ENCODE measurements at regions not wholly inside any gene's neighbourhood (a gene's known extent, or its start where the extent isn't known, plus 50 kb on each side); places are given as distances from the start of the nearest gene placed in this dataset.

GRCh38 chr4:100285121-100285520 lies 94.9 kb upstream of the DDIT4L start:
- Histone ChIP-seq H3K9me3 (ENCODE audit: insufficient read depth, low read depth, low read length) (no peaks in the 10 kb centered on the region), H3K79me2 (ENCODE audit: insufficient read depth, low read length) (no peaks in the 10 kb centered on the region), H3K9ac (ENCODE audit: low read length) (no peak overlapping the region), H3K4me2 (ENCODE audit: low read length) (no peak overlapping the region), H3K4me1 (ENCODE audit: insufficient read depth, low read length) (peaks cover 10% of the 10 kb centered on the region), H3K27me3 (ENCODE audit: insufficient read depth, low read length) (no peaks in the 10 kb centered on the region), H4K20me1 (ENCODE audit: insufficient read depth, low read length) (no peaks in the 10 kb centered on the region), H3K36me3 (ENCODE audit: insufficient read depth, low read length) (no peaks in the 10 kb centered on the region), H3K27ac (ENCODE audit: low read depth, low read length) (no peak overlapping the region), H3K4me3 (ENCODE audit: insufficient read depth, low read depth, low read length) (no peak overlapping the region), H2AFZ (ENCODE audit: low read depth, low read length) (no peak overlapping the region)
- Mint-ChIP-seq H3K36me3 (ENCODE audit: low read depth, unreplicated experiment) (no peaks in the 10 kb centered on the region), H3K4me3 (ENCODE audit: unreplicated experiment) (no peak overlapping the region), H3K27me3 (ENCODE audit: low read depth, unreplicated experiment) (no peaks in the 10 kb centered on the region), H3K27ac (ENCODE audit: unreplicated experiment) (no peak overlapping the region), H3K9me3 (ENCODE audit: unreplicated experiment) (no peaks in the 10 kb centered on the region), H3K4me1 (ENCODE audit: low read depth, unreplicated experiment) (peaks cover 22% of the 10 kb centered on the region)
- TF ChIP-seq, protein P1, sequence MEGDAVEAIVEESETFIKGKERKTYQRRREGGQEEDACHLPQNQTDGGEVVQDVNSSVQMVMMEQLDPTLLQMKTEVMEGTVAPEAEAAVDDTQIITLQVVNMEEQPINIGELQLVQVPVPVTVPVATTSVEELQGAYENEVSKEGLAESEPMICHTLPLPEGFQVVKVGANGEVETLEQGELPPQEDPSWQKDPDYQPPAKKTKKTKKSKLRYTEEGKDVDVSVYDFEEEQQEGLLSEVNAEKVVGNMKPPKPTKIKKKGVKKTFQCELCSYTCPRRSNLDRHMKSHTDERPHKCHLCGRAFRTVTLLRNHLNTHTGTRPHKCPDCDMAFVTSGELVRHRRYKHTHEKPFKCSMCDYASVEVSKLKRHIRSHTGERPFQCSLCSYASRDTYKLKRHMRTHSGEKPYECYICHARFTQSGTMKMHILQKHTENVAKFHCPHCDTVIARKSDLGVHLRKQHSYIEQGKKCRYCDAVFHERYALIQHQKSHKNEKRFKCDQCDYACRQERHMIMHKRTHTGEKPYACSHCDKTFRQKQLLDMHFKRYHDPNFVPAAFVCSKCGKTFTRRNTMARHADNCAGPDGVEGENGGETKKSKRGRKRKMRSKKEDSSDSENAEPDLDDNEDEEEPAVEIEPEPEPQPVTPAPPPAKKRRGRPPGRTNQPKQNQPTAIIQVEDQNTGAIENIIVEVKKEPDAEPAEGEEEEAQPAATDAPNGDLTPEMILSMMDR (IDR thresholded peaks at IDR 0.05; ENCODE audit: insufficient read depth, low read depth, low read length) = no peak
- TF ChIP-seq EZH2 (IDR thresholded peaks at IDR 0.05; ENCODE audit: insufficient read depth, low read length) = no peak
- DNase-seq (ENCODE audit: low read depth) = no peak
- no peak for FAIRE-seq

- DNase-seq (ENCODE audit: low read depth) = no peak
- H3K9ac ChIP-seq (ENCODE audit: low read length) = no peak overlapping the region
- no peak overlapping the region for H3K4me2 ChIP-seq (ENCODE audit: low read length)
- no peaks in the 10 kb centered on the region for H3K9me3 ChIP-seq (ENCODE audit: insufficient read depth, low read depth, low read length)
- H2AFZ ChIP-seq (ENCODE audit: low read depth, low read length) = no peak overlapping the region
- H4K20me1 ChIP-seq (ENCODE audit: insufficient read depth, low read length) = no peaks in the 10 kb centered on the region
- Mint-ChIP-seq H3K27me3 (ENCODE audit: low read depth, unreplicated experiment) (no peaks in the 10 kb centered on the region), H3K9me3 (ENCODE audit: unreplicated experiment) (no peaks in the 10 kb centered on the region), H3K4me3 (ENCODE audit: unreplicated experiment) (no peak overlapping the region), H3K36me3 (ENCODE audit: low read depth, unreplicated experiment) (no peaks in the 10 kb centered on the region), H3K4me1 (ENCODE audit: low read depth, unreplicated experiment) (peaks cover 17% of the 10 kb centered on the region), H3K27ac (ENCODE audit: unreplicated experiment) (no peak overlapping the region)
- FAIRE-seq = no peak
- TF ChIP-seq, protein P1 (IDR thresholded peaks at IDR 0.05; ENCODE audit: insufficient read depth, low read depth, low read length) = no peak
- no peak for TF ChIP-seq EZH2 (IDR thresholded peaks at IDR 0.05; ENCODE audit: insufficient read depth, low read length)
- no peaks in the 10 kb centered on the region for H3K36me3 ChIP-seq (ENCODE audit: insufficient read depth, low read length)
- H3K79me2 ChIP-seq (ENCODE audit: insufficient read depth, low read length) = no peaks in the 10 kb centered on the region
- no peaks in the 10 kb centered on the region for H3K27me3 ChIP-seq (ENCODE audit: insufficient read depth, low read length)
- no peak overlapping the region for H3K27ac ChIP-seq (ENCODE audit: low read depth, low read length)
- peaks cover 2% of the 10 kb centered on the region for H3K4me1 ChIP-seq (ENCODE audit: insufficient read depth, low read length)
- no peak overlapping the region for H3K4me3 ChIP-seq (ENCODE audit: insufficient read depth, low read depth, low read length)
Measured at GRCh38 chr4:100284129-100284880, 94.0 kb upstream of the DDIT4L start.

- no peaks in the 10 kb centered on the region for H3K4me1 ChIP-seq (ENCODE audit: insufficient read depth, low read length)
- no peak overlapping the region for H2AFZ ChIP-seq (ENCODE audit: low read depth, low read length)
- no peak overlapping the region for H3K9ac ChIP-seq (ENCODE audit: low read length)
- Mint-ChIP-seq H3K27ac (ENCODE audit: unreplicated experiment) (no peak overlapping the region), H3K4me3 (ENCODE audit: unreplicated experiment) (no peak overlapping the region), H3K27me3 (ENCODE audit: low read depth, unreplicated experiment) (no peaks in the 10 kb centered on the region), H3K36me3 (ENCODE audit: low read depth, unreplicated experiment) (no peaks in the 10 kb centered on the region), H3K4me1 (ENCODE audit: low read depth, unreplicated experiment) (peaks cover 6% of the 10 kb centered on the region), H3K9me3 (ENCODE audit: unreplicated experiment) (no peaks in the 10 kb centered on the region)
- no peak for TF ChIP-seq EZH2 (IDR thresholded peaks at IDR 0.05; ENCODE audit: insufficient read depth, low read length)
- TF ChIP-seq, protein P1 (IDR thresholded peaks at IDR 0.05; ENCODE audit: insufficient read depth, low read depth, low read length) = no peak
- no peaks in the 10 kb centered on the region for H4K20me1 ChIP-seq (ENCODE audit: insufficient read depth, low read length)
- H3K27ac ChIP-seq (ENCODE audit: low read depth, low read length) = no peak overlapping the region
- H3K27me3 ChIP-seq (ENCODE audit: insufficient read depth, low read length) = no peaks in the 10 kb centered on the region
- no peaks in the 10 kb centered on the region for H3K79me2 ChIP-seq (ENCODE audit: insufficient read depth, low read length)
- H3K36me3 ChIP-seq (ENCODE audit: insufficient read depth, low read length) = no peaks in the 10 kb centered on the region
- FAIRE-seq (no peak), DNase-seq (ENCODE audit: low read depth) (no peak)
- H3K4me3 ChIP-seq (ENCODE audit: insufficient read depth, low read depth, low read length) = no peak overlapping the region
- H3K4me2 ChIP-seq (ENCODE audit: low read length) = no peak overlapping the region
- H3K9me3 ChIP-seq (ENCODE audit: insufficient read depth, low read depth, low read length) = no peaks in the 10 kb centered on the region
Measured at GRCh38 chr4:100280807-100281206, 90.5 kb upstream of the DDIT4L start.
